Type B pancreatic cell (in vitro differentiated cells): ENCODE measurements at regions not wholly inside any gene's neighbourhood (a gene's known extent, or its start where the extent isn't known, plus 50 kb on each side); places are given as distances from the start of the nearest gene placed in this dataset.
"Not testable (repeated sequence)": the region's sequence is repeated elsewhere in the genome, so short reads cannot be mapped to it uniquely, and the experiment has no call there.

Source experiments
- DNase-seq: peaks from one replicate; pipeline ENCODE4 v3.0.0; 2021; ENCODE audit warnings: mixed read lengths; ENCODE audit not compliant: unreplicated experiment; ENCODE audit errors: extremely low spot score
- H3K27ac Mint-ChIP-seq: 2 replicates; pipeline ENCODE4 v1.8.0; 2021; ENCODE audit warnings: mild to moderate bottlenecking, mixed read lengths
- H3K27me3 Mint-ChIP-seq: 2 replicates; pipeline ENCODE4 v1.8.0; 2021; ENCODE audit warnings: mixed read lengths
- H3K36me3 Mint-ChIP-seq: 2 replicates; pipeline ENCODE4 v1.8.0; 2021; ENCODE audit warnings: mixed read lengths
- H3K4me1 Mint-ChIP-seq: one replicate; pipeline ENCODE4 v1.8.0; 2021; ENCODE audit warnings: mixed read lengths; ENCODE audit not compliant: unreplicated experiment
- H3K4me3 Mint-ChIP-seq: 2 replicates; pipeline ENCODE4 v1.8.0; 2021; ENCODE audit warnings: mild to moderate bottlenecking, mixed read lengths
- H3K9me3 Mint-ChIP-seq: 2 replicates; pipeline ENCODE4 v1.8.0; 2021; ENCODE audit warnings: mixed read lengths
- TF ChIP-seq, protein P1 (sequence below): fragments of 200-600 bp; sonication (generic); conservative IDR thresholded peaks from 2 replicates; pipeline ENCODE4 v1.5.0; 2021; ENCODE audit warnings: antibody characterized with exemption, mild to moderate bottlenecking

- no peak overlapping the region for H3K27ac Mint-ChIP-seq
- H3K36me3 Mint-ChIP-seq = no peaks in the 10 kb centered on the region
- H3K4me3 Mint-ChIP-seq = no peak overlapping the region
- peaks cover 3% of the 10 kb centered on the region for H3K27me3 Mint-ChIP-seq
- no peaks in the 10 kb centered on the region for H3K9me3 Mint-ChIP-seq
- TF ChIP-seq, protein P1, sequence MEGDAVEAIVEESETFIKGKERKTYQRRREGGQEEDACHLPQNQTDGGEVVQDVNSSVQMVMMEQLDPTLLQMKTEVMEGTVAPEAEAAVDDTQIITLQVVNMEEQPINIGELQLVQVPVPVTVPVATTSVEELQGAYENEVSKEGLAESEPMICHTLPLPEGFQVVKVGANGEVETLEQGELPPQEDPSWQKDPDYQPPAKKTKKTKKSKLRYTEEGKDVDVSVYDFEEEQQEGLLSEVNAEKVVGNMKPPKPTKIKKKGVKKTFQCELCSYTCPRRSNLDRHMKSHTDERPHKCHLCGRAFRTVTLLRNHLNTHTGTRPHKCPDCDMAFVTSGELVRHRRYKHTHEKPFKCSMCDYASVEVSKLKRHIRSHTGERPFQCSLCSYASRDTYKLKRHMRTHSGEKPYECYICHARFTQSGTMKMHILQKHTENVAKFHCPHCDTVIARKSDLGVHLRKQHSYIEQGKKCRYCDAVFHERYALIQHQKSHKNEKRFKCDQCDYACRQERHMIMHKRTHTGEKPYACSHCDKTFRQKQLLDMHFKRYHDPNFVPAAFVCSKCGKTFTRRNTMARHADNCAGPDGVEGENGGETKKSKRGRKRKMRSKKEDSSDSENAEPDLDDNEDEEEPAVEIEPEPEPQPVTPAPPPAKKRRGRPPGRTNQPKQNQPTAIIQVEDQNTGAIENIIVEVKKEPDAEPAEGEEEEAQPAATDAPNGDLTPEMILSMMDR = no peak
- H3K4me1 Mint-ChIP-seq = peaks cover 28% of the 10 kb centered on the region
- no peak for DNase-seq
Observed at GRCh38 chr9:110095161-110095595, 112.8 kb downstream of the C9orf152 start.

DNA sequence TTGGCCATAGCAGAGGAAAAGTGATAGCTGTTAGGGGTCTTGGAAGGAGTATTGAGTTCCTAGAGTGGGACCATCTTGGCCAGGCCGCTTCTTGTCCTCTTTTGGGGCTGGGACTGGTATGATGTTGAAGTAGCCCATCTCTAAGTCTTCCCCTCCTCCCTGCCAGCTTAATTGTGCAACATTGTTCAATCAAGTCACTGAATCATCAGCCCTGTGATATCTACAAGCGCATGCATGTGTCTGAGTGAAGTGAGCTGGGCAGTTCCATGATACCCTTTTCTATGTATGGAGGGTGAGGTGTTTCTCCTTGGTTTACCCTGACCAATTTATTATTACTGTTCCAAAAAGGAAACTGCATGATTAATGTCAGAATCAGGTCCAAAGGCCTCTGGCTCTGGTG lies 112.2 kb downstream of the C9orf152 start:
- no peak for DNase-seq
- Mint-ChIP-seq H3K27me3 (peaks cover 3% of the 10 kb centered on the region), H3K36me3 (no peaks in the 10 kb centered on the region), H3K27ac (no peak overlapping the region), H3K9me3 (no peaks in the 10 kb centered on the region), H3K4me1 (peaks cover 26% of the 10 kb centered on the region), H3K4me3 (no peak overlapping the region)
- TF ChIP-seq, protein P1 = no peak

- not testable (repeated sequence) for H3K4me3 Mint-ChIP-seq, H3K27ac Mint-ChIP-seq, H3K36me3 Mint-ChIP-seq, H3K27me3 Mint-ChIP-seq, H3K9me3 Mint-ChIP-seq, DNase-seq
- peaks cover 22% of the 10 kb centered on the region for H3K4me1 Mint-ChIP-seq
Observed at GRCh38 chr9:110096674-110097073, 111.3 kb downstream of the C9orf152 start.

GRCh38 chr9:110099236-110100095 lies 108.5 kb downstream of the C9orf152 start:
- no peak for DNase-seq
- peaks cover 9% of the 10 kb centered on the region for H3K27me3 Mint-ChIP-seq
- TF ChIP-seq, protein P1 = no peak
- H3K36me3 Mint-ChIP-seq = peaks cover 10% of the 10 kb centered on the region
- H3K27ac Mint-ChIP-seq = peak overlapping the region; percentile 9
- H3K4me3 Mint-ChIP-seq = peak overlapping the region; percentile 27
- H3K9me3 Mint-ChIP-seq = no peaks in the 10 kb centered on the region
- peaks cover 33% of the 10 kb centered on the region for H3K4me1 Mint-ChIP-seq

DNA sequence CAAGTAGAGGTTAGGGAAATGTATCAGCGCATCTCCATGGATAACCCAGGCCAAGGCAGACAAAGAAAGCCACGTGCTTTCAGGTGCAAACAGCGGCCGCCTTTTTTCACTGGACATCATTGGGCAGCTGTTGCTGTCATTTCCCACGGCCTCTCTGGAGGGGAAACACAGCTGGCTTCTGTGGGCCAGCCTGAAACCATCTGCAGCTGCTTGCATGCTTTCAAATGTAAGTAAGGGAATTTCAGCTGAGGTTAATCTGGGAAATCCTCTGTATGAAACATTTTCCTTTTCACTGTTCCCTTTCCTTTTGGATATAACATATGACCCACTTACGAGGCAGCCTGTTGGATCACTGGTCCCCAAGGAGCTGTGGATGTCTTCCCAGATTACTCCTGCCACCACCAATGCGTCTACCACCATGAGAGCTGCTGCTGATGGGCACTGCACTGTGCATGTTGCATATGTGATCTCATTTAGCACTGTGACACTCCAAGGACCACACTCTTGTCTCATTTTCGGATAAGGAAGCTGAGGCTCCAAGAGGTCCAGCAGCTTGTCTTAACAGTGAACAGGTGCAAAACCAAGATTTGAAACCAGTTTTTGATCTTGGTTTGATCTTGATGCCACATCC lies 106.3 kb downstream of the C9orf152 start:
- Mint-ChIP-seq H3K27me3 (peaks cover 9% of the 10 kb centered on the region), H3K4me3 (no peak overlapping the region), H3K27ac (no peak overlapping the region), H3K36me3 (peaks cover 10% of the 10 kb centered on the region), H3K9me3 (no peaks in the 10 kb centered on the region), H3K4me1 (peaks cover 51% of the 10 kb centered on the region)
- TF ChIP-seq, protein P1 = no peak
- DNase-seq = no peak

- TF ChIP-seq, protein P1 = no peak
- peaks cover 9% of the 10 kb centered on the region for H3K27me3 Mint-ChIP-seq
- H3K4me1 Mint-ChIP-seq = peaks cover 50% of the 10 kb centered on the region
- no peak overlapping the region for H3K4me3 Mint-ChIP-seq
- H3K27ac Mint-ChIP-seq = peak overlapping the region; percentile 59
- H3K9me3 Mint-ChIP-seq = no peaks in the 10 kb centered on the region
- H3K36me3 Mint-ChIP-seq = peaks cover 10% of the 10 kb centered on the region
- DNase-seq = no peak
Observed at GRCh38 chr9:110103257-110103656, 104.7 kb downstream of the C9orf152 start.
